ENCODE measurements at regions not wholly inside any gene's neighbourhood (a gene's known extent, or its start where the extent isn't known, plus 50 kb on each side); places are given as distances from the start of the nearest gene placed in this dataset.

DNA sequence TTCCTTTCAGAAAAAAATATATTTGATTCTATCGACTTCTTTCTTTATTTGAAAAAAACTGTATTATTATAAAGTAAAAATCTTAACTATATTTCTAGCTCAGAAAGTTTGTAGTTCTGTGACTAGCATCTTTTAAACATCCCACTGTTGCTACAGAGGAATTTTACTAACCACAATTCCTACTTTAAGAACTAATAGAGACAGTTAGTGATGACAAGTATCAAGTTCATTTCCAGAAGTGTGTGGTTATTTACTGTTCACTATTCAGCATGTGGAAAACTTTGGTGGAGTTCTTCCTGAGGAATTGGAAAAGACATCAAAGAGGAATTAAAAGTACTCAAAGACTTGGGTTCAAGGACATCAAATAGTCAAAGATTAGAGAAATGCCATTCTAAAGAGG lies 524.1 kb upstream of the CBLB start:
- Histone ChIP-seq H3K4me3 (ENCODE audit: control insufficient read depth in 1 of 2, extremely low read depth in 1 of 2, low read length in 1 of 2) (no peak overlapping the region), H3K27me3 (replicated peaks in 1 of 2; ENCODE audit: control insufficient read depth in 2 of 2, extremely low read depth in 1 of 2, insufficient read depth in 2 of 2, low read length in 1 of 2) (no peaks in the 10 kb centered on the region), H3K9me3 (no peaks in the 10 kb centered on the region), H3K36me3 (ENCODE audit: control insufficient read depth in 2 of 2, extremely low read depth in 1 of 2, insufficient read depth in 1 of 2, low read length in 1 of 2) (no peaks in the 10 kb centered on the region), H3K27ac (ENCODE audit: low read length) (no peak overlapping the region), H3K4me1 (ENCODE audit: control insufficient read depth in 1 of 2, extremely low read depth in 1 of 2, insufficient read depth in 2 of 2, low read length in 2 of 2) (no peaks in the 10 kb centered on the region)
- ATAC-seq (replicated peaks in 1 of 4) (no peak), DNase-seq (no peak)
- Mint-ChIP-seq H3K36me3 (no peaks in the 10 kb centered on the region), H3K9me3 (no peaks in the 10 kb centered on the region), H3K27me3 (peaks cover 0 to 3% of the 10 kb centered on the region in 2 donors), H3K4me1 (no peaks in the 10 kb centered on the region), H3K4me3 (no peak overlapping the region), H3K27ac (no peak overlapping the region)
- ChIA-PET CTCF (interaction anchor here in 1 of 2 donors (0.6 kb wide), 1 partner anchor 21 kb away, joined by 3 read pairs; no protein-coding TSS in a partner anchor), POLR2A (no interaction called here)
- WGBS (ENCODE audit: insufficient coverage), result no CpG with 5 or more reads among the region's 1 CpG

GRCh38 chr3:106397006-106397405 lies 528.2 kb upstream of the CBLB start:
- Mint-ChIP-seq H3K36me3 (no peaks in the 10 kb centered on the region), H3K4me1 (no peaks in the 10 kb centered on the region), H3K27me3 (no peaks in the 10 kb centered on the region), H3K27ac (no peak overlapping the region), H3K4me3 (no peak overlapping the region), H3K9me3 (no peaks in the 10 kb centered on the region)
- Histone ChIP-seq H3K36me3 (ENCODE audit: control insufficient read depth in 2 of 2, extremely low read depth in 1 of 2, insufficient read depth in 1 of 2, low read length in 1 of 2) (no peaks in the 10 kb centered on the region), H3K9me3 (no peaks in the 10 kb centered on the region), H3K27ac (ENCODE audit: low read length) (no peak overlapping the region), H3K4me3 (ENCODE audit: control insufficient read depth in 1 of 2, extremely low read depth in 1 of 2, low read length in 1 of 2) (no peak overlapping the region), H3K27me3 (replicated peaks in 1 of 2; ENCODE audit: control insufficient read depth in 2 of 2, extremely low read depth in 1 of 2, insufficient read depth in 2 of 2, low read length in 1 of 2) (no peaks in the 10 kb centered on the region), H3K4me1 (ENCODE audit: control insufficient read depth in 1 of 2, extremely low read depth in 1 of 2, insufficient read depth in 2 of 2, low read length in 2 of 2) (no peaks in the 10 kb centered on the region)
- ATAC-seq (replicated peaks in 1 of 4) (no peak), DNase-seq (no peak)
- ChIA-PET POLR2A (no interaction called here), CTCF (no interaction called here)
- WGBS (ENCODE audit: insufficient coverage), result no CpG with 5 or more reads among the region's 2 CpGs

DNA sequence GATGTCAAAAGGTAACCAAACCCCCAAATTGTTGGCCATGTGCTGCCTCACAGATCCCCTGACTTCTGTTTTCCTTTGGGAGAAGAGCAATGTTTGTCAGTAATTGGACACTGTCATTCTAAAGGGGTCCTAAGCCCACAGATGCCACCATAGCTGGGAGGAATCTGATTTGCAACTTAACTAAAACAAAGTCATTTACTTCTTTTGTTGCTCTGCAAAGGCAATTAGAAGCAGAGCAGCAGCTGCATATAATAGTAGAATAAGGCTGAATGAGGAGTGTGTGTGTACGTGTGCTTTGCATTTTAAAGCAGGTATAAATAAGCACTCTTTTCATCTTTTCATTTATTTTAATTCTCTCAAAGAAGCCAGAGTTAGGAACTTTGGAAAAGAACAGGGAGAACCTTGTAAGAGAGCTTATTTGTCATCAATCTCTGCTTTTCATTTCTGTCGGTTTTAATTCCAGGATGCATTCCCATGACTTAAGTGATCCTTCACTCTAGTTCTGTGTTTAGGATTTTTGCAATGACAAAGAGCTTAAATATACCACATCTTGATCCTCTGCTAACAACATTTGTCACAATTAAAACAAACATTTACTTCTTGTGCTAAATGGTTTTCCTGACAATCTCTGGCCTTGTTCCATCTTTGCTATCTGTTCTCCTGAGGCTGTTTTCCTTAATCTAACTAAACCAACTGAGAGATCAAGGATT lies 530.2 kb upstream of the CBLB start:
- no peak overlapping the region for H3K27ac Mint-ChIP-seq
- CTCF ChIA-PET, result interaction anchor here (0.5 to 1.0 kb wide), 2 partner anchors 12 to 17 kb away, joined by 3 read pairs; no protein-coding TSS in a partner anchor

GRCh38 chr3:106399761-106400160 lies 530.9 kb upstream of the CBLB start:
- no peaks in the 10 kb centered on the region for H3K36me3 ChIP-seq (ENCODE audit: control insufficient read depth in 2 of 2, extremely low read depth in 1 of 2, insufficient read depth in 1 of 2, low read length in 1 of 2)
- no peak for DNase-seq
- Mint-ChIP-seq H3K27ac (no peak overlapping the region), H3K4me3 (no peak overlapping the region), H3K27me3 (no peaks in the 10 kb centered on the region), H3K36me3 (no peaks in the 10 kb centered on the region), H3K4me1 (no peaks in the 10 kb centered on the region), H3K9me3 (no peaks in the 10 kb centered on the region)
- ChIA-PET POLR2A (no interaction called here), CTCF (no interaction called here)
- H3K27me3 ChIP-seq (replicated peaks in 1 of 2; ENCODE audit: control insufficient read depth in 2 of 2, extremely low read depth in 1 of 2, insufficient read depth in 2 of 2, low read length in 1 of 2), result no peaks in the 10 kb centered on the region
- no peak for ATAC-seq (replicated peaks in 1 of 4)
- 100% methylated on average over 4 of the region's 4 CpGs for WGBS (ENCODE audit: insufficient coverage)
- H3K4me3 ChIP-seq (ENCODE audit: control insufficient read depth in 1 of 2, extremely low read depth in 1 of 2, low read length in 1 of 2), result no peak overlapping the region
- H3K27ac ChIP-seq (ENCODE audit: low read length), result no peak overlapping the region
- H3K9me3 ChIP-seq, result no peaks in the 10 kb centered on the region
- no peaks in the 10 kb centered on the region for H3K4me1 ChIP-seq (ENCODE audit: control insufficient read depth in 1 of 2, extremely low read depth in 1 of 2, insufficient read depth in 2 of 2, low read length in 2 of 2)

More for the DNA sequence above, 530.2 kb upstream of the CBLB start:
- Histone ChIP-seq H3K27ac (ENCODE audit: low read length) (no peak overlapping the region), H3K27me3 (replicated peaks in 1 of 2; ENCODE audit: control insufficient read depth in 2 of 2, extremely low read depth in 1 of 2, insufficient read depth in 2 of 2, low read length in 1 of 2) (no peaks in the 10 kb centered on the region), H3K9me3 (no peaks in the 10 kb centered on the region), H3K4me3 (ENCODE audit: control insufficient read depth in 1 of 2, extremely low read depth in 1 of 2, low read length in 1 of 2) (no peak overlapping the region), H3K4me1 (ENCODE audit: control insufficient read depth in 1 of 2, extremely low read depth in 1 of 2, insufficient read depth in 2 of 2, low read length in 2 of 2) (no peaks in the 10 kb centered on the region), H3K36me3 (ENCODE audit: control insufficient read depth in 2 of 2, extremely low read depth in 1 of 2, insufficient read depth in 1 of 2, low read length in 1 of 2) (no peaks in the 10 kb centered on the region)
- H3K9me3 Mint-ChIP-seq, result no peaks in the 10 kb centered on the region
- no peak overlapping the region for H3K4me3 Mint-ChIP-seq
- no peaks in the 10 kb centered on the region for H3K27me3 Mint-ChIP-seq
- no peak for DNase-seq
- H3K36me3 Mint-ChIP-seq, result no peaks in the 10 kb centered on the region
- POLR2A ChIA-PET, result no interaction called here
- no CpG with 5 or more reads among the region's 2 CpGs for WGBS (ENCODE audit: insufficient coverage)
- no peak for ATAC-seq (replicated peaks in 1 of 4)
- H3K4me1 Mint-ChIP-seq, result no peaks in the 10 kb centered on the region

DNA sequence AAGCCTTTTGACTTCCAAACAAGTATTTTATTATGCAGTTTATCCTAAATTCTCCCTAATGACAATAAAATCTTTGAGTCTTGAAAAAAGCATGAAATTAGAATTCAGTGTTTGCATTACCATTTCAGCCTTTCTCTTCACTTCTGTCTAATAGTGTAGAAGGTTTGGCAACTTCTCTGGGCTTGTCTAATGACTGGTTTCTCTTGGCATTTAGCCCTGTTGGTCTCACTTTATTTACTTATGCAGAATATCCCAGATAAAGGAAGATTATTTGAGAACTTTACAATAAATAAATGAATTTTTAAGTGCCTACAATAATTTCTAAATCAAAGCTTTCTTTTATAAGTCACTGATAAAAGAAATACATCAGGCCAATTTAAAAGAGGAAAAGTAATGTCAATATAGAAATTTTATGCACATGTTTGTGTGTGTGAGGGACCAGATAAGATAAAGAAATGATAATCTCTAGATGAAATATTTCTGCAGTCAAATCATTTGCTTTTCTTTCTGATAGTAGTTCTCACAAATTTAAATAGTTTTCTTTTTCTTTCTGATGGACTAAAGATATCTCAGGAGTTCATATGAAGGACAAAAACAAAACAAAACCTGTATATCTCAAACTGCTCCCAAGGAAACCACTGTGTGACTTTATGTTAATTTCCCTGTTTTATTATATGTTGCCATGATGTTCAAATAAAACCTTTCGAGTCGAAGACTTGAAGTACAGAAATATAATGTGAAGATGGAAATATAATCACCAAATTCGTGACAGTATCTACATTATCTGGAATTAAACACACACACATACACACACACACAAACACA lies 533.1 kb upstream of the CBLB start:
- Mint-ChIP-seq H3K36me3 (no peaks in the 10 kb centered on the region), H3K4me1 (no peaks in the 10 kb centered on the region), H3K9me3 (no peaks in the 10 kb centered on the region), H3K4me3 (no peak overlapping the region), H3K27me3 (peaks cover 0 to 3% of the 10 kb centered on the region in 2 donors), H3K27ac (no peak overlapping the region)
- Histone ChIP-seq H3K4me3 (ENCODE audit: control insufficient read depth in 1 of 2, extremely low read depth in 1 of 2, low read length in 1 of 2) (no peak overlapping the region), H3K27ac (ENCODE audit: low read length) (no peak overlapping the region), H3K27me3 (replicated peaks in 1 of 2; ENCODE audit: control insufficient read depth in 2 of 2, extremely low read depth in 1 of 2, insufficient read depth in 2 of 2, low read length in 1 of 2) (no peaks in the 10 kb centered on the region), H3K4me1 (ENCODE audit: control insufficient read depth in 1 of 2, extremely low read depth in 1 of 2, insufficient read depth in 2 of 2, low read length in 2 of 2) (no peaks in the 10 kb centered on the region), H3K36me3 (ENCODE audit: control insufficient read depth in 2 of 2, extremely low read depth in 1 of 2, insufficient read depth in 1 of 2, low read length in 1 of 2) (no peaks in the 10 kb centered on the region), H3K9me3 (no peaks in the 10 kb centered on the region)
- DNase-seq (no peak), ATAC-seq (replicated peaks in 1 of 4) (no peak)
- ChIA-PET POLR2A (interaction anchor here in 1 of 2 donors (0.8 kb wide), 1 partner anchor 1768 kb away, joined by 3 read pairs; no protein-coding TSS in a partner anchor), CTCF (interaction anchor here in 1 of 2 donors (0.5 kb wide), 1 partner anchor 1034 kb away, joined by 3 read pairs; no protein-coding TSS in a partner anchor)
- no CpG with 5 or more reads among the region's 3 CpGs for WGBS (ENCODE audit: insufficient coverage)

GRCh38 chr3:106403371-106404145 lies 534.7 kb upstream of the CBLB start:
- Histone ChIP-seq H3K27me3 (replicated peaks in 1 of 2; ENCODE audit: control insufficient read depth in 2 of 2, extremely low read depth in 1 of 2, insufficient read depth in 2 of 2, low read length in 1 of 2) (no peaks in the 10 kb centered on the region), H3K4me1 (ENCODE audit: control insufficient read depth in 1 of 2, extremely low read depth in 1 of 2, insufficient read depth in 2 of 2, low read length in 2 of 2) (no peaks in the 10 kb centered on the region), H3K4me3 (ENCODE audit: control insufficient read depth in 1 of 2, extremely low read depth in 1 of 2, low read length in 1 of 2) (no peak overlapping the region), H3K27ac (ENCODE audit: low read length) (no peak overlapping the region), H3K36me3 (ENCODE audit: control insufficient read depth in 2 of 2, extremely low read depth in 1 of 2, insufficient read depth in 1 of 2, low read length in 1 of 2) (no peaks in the 10 kb centered on the region), H3K9me3 (no peaks in the 10 kb centered on the region)
- H3K27me3 Mint-ChIP-seq, result peaks cover 0 to 3% of the 10 kb centered on the region in 2 donors
- no peaks in the 10 kb centered on the region for H3K36me3 Mint-ChIP-seq
- no peak for DNase-seq
- no peaks in the 10 kb centered on the region for H3K4me1 Mint-ChIP-seq
- H3K9me3 Mint-ChIP-seq, result no peaks in the 10 kb centered on the region
- POLR2A ChIA-PET, result no interaction called here
- no peak for ATAC-seq (replicated peaks in 1 of 4)
- no CpG with 5 or more reads among the region's 7 CpGs for WGBS (ENCODE audit: insufficient coverage)
- H3K27ac Mint-ChIP-seq, result no peak overlapping the region
- H3K4me3 Mint-ChIP-seq, result no peak overlapping the region
- CTCF ChIA-PET, result no interaction called here
